A549 (cell line): ENCODE measurements at regions not wholly inside any gene's neighbourhood (a gene's known extent, or its start where the extent isn't known, plus 50 kb on each side); places are given as distances from the start of the nearest gene placed in this dataset.

Source experiments
- ATAC-seq, 2 experiments: fragments of 200-7000 bp in 1 of 2; fragments of >200 bp in 1 of 2; cut with Nextera tagmentation in 1 of 2; cut with Tn5 transposase in 1 of 2; 3 replicates each; pipeline versions ENCODE4 v1.8.0 to v1.9.1; 2018 to 2020; ENCODE audit warnings: mild to moderate bottlenecking in 1 of 2, moderate library complexity in 1 of 2
- CTCF ChIA-PET: fragments of 300-600 bp; sonication (Branson Sonifier 250); formaldehyde crosslinking; extraction: SDS; loops from one replicate; lab custom pipeline; 2021; ENCODE audit warnings: antibody characterized with exemption, inconsistent platforms; lab: Yijun Ruan, JAX
- POLR2A ChIA-PET: fragments of 350-600 bp; formaldehyde crosslinking; extraction: SDS; loops from one replicate; lab custom pipeline; 2021; ENCODE audit warnings: antibody characterized with exemption, inconsistent platforms; lab: Yijun Ruan, JAX
- DNase-seq, 2 experiments: peaks; one replicate each; pipeline versions ENCODE4 v3.0.0 to v3.0.0-alpha.2; 2011 to 2016; ENCODE audit warnings: low read depth in 1 of 2, low spot score in 1 of 2
- FAIRE-seq: peaks from 2 replicates; lab custom pipeline; 2011; peaks lifted over from hg19 to GRCh38; lab: Jason Lieb, UNC
- H3K27ac ChIP-seq, 2 experiments: fragments of >200 bp; sonication (Bioruptor Twin); formaldehyde crosslinking; 3 replicates each; pipeline ENCODE4 v1.5.1; 2016 to 2017
- H3K4me1 ChIP-seq: fragments of >200 bp; sonication (Bioruptor Twin); formaldehyde crosslinking; 3 replicates; pipeline ENCODE4 v1.6.1; 2016
- H3K4me2 ChIP-seq: fragments of >200 bp; sonication (Bioruptor Twin); formaldehyde crosslinking; 3 replicates; pipeline ENCODE4 v1.6.1; 2016
- H3K4me3 ChIP-seq: fragments of >200 bp; sonication (Bioruptor Twin); formaldehyde crosslinking; 3 replicates; pipeline ENCODE4 v1.5.1; 2016
- H3K9me3 ChIP-seq: fragments of >200 bp; sonication (Bioruptor Twin); formaldehyde crosslinking; 3 replicates; pipeline ENCODE4 v1.6.1; 2016
- CBX2 ChIP-seq: fragments of 200-600 bp; sonication (generic); IDR thresholded peaks from 2 replicates; pipeline ENCODE4 v1.6.1; 2016; ENCODE audit warnings: low read depth, mild to moderate bottlenecking, borderline replicate concordance
- CBX8 ChIP-seq: fragments of 200-600 bp; sonication (generic); IDR thresholded peaks from 2 replicates; pipeline ENCODE4 v1.6.1; 2016
- CEBPB ChIP-seq, 2 experiments: fragments of >200 bp in 1 of 2; sonication (Bioruptor Twin) in 1 of 2; formaldehyde crosslinking in 1 of 2; IDR thresholded peaks; 2 replicates each; pipeline ENCODE4 v1.6.1; 2012 to 2016
- CHD2 ChIP-seq: fragments of 150-350 bp; IDR thresholded peaks from 2 replicates; pipeline ENCODE4 v1.6.1; 2014; ENCODE audit warnings: low read length; ENCODE audit not compliant: partially characterized antibody
- CHD4 ChIP-seq: fragments of 200-600 bp; sonication (generic); IDR thresholded peaks from 2 replicates; pipeline ENCODE4 v1.6.1; 2016; ENCODE audit warnings: antibody characterized with exemption, mild to moderate bottlenecking, borderline replicate concordance
- EHF ChIP-seq: fragments of 250-450 bp; sonication (Bioruptor Pico); IDR thresholded peaks from 2 replicates; pipeline ENCODE4 v1.5.0; 2020; ENCODE audit warnings: mild to moderate bottlenecking
- EP300 ChIP-seq, 2 experiments: fragments of >200 bp; sonication (Bioruptor Twin); formaldehyde crosslinking; IDR thresholded peaks; 2 replicates in 1 of 2; 3 replicates in 1 of 2; pipeline ENCODE4 v1.6.1; 2016 to 2017
- FOSB ChIP-seq: fragments of 250-450 bp; sonication (Bioruptor Pico); IDR thresholded peaks from 2 replicates; pipeline ENCODE4 v1.5.0; 2020; ENCODE audit warnings: mild to moderate bottlenecking, moderate library complexity
- HOXB5 ChIP-seq: fragments of 250-450 bp; sonication (Bioruptor Pico); IDR thresholded peaks from 2 replicates; pipeline ENCODE4 v1.5.0; 2020; ENCODE audit warnings: mild to moderate bottlenecking, moderate library complexity
- JUN ChIP-seq, 2 experiments: fragments of >200 bp; sonication (Bioruptor Twin); formaldehyde crosslinking; IDR thresholded peaks; 2 replicates in 1 of 2; 3 replicates in 1 of 2; pipeline ENCODE4 v1.6.1; 2016 to 2017
- JUNB ChIP-seq: fragments of >200 bp; sonication (Bioruptor Twin); formaldehyde crosslinking; IDR thresholded peaks from 2 replicates; pipeline ENCODE4 v1.6.1; 2016
- KDM1A ChIP-seq: fragments of 200-600 bp; sonication (generic); IDR thresholded peaks from 2 replicates; pipeline ENCODE4 v1.6.1; 2016; ENCODE audit warnings: low read depth, mild to moderate bottlenecking
- KDM5A ChIP-seq: fragments of 200-600 bp; sonication (generic); IDR thresholded peaks from 2 replicates; pipeline ENCODE4 v1.6.1; 2016; ENCODE audit warnings: antibody characterized with exemption, mild to moderate bottlenecking
- MAZ ChIP-seq: fragments of 150-350 bp; IDR thresholded peaks from 2 replicates; pipeline ENCODE4 v1.6.1; 2014; ENCODE audit warnings: antibody characterized with exemption, low read depth, low read length, borderline replicate concordance
- NR3C1 ChIP-seq: fragments of >200 bp; sonication (Bioruptor Twin); formaldehyde crosslinking; IDR thresholded peaks from 3 replicates; pipeline ENCODE4 v1.6.1; 2017
- PHF8 ChIP-seq: fragments of 200-600 bp; sonication (generic); IDR thresholded peaks from 2 replicates; pipeline ENCODE4 v1.6.1; 2016; ENCODE audit warnings: low read depth, mild to moderate bottlenecking, antibody characterized with exemption, moderate library complexity, borderline replicate concordance
- RARB ChIP-seq: fragments of 250-450 bp; sonication (Bioruptor Pico); IDR thresholded peaks from 2 replicates; pipeline ENCODE4 v1.8.0; 2021; ENCODE audit warnings: mild to moderate bottlenecking, moderate library complexity
- RCOR1 ChIP-seq: fragments of 150-350 bp; IDR thresholded peaks from 2 replicates; pipeline ENCODE4 v1.6.1; 2014; ENCODE audit warnings: antibody characterized with exemption, low read length, low read depth
- RNF2 ChIP-seq: fragments of 200-600 bp; sonication (generic); IDR thresholded peaks from 2 replicates; pipeline ENCODE4 v1.6.1; 2016; ENCODE audit warnings: low read depth, mild to moderate bottlenecking, antibody characterized with exemption, moderate library complexity, borderline replicate concordance
- ZC3H11A ChIP-seq: fragments of 450-650 bp; IDR thresholded peaks from 2 replicates; pipeline ENCODE4 v1.6.1; 2014; ENCODE audit warnings: antibody characterized with exemption, mild to moderate bottlenecking
- ZFP36 ChIP-seq: fragments of 450-650 bp; IDR thresholded peaks from 2 replicates; pipeline ENCODE4 v1.6.1; 2014; ENCODE audit warnings: borderline replicate concordance; ENCODE audit not compliant: partially characterized antibody
- WGBS: methylation state at CpG from one replicate; pipeline ENCODE4 v1.1.6; 2017; ENCODE audit errors: missing lambda C conversion rate; 5-methylcytosine and 5-hydroxymethylcytosine counted together
- TF ChIP-seq, protein P1 (sequence below): IDR thresholded peaks from 2 replicates; pipeline ENCODE4 v1.6.1; 2012
- TF ChIP-seq, protein P2 (sequence below): fragments of 450-650 bp; IDR thresholded peaks from 2 replicates; pipeline ENCODE4 v1.6.1; 2014; ENCODE audit warnings: antibody characterized with exemption
- TF ChIP-seq, protein P3 (sequence below): IDR thresholded peaks from 2 replicates; pipeline ENCODE4 v1.6.1; 2012
- TF ChIP-seq, protein P4 (sequence below): fragments of 200-600 bp; sonication (generic); IDR thresholded peaks from 2 replicates; pipeline ENCODE4 v1.6.1; 2016; ENCODE audit warnings: antibody characterized with exemption, mild to moderate bottlenecking, moderate library complexity
- TF ChIP-seq, protein P5 (sequence below): fragments of >200 bp; sonication (Bioruptor Twin); formaldehyde crosslinking; IDR thresholded peaks from 2 replicates; pipeline ENCODE4 v1.6.1; 2016
- TF ChIP-seq, protein P6 (sequence below): IDR thresholded peaks from 2 replicates; pipeline ENCODE4 v1.6.1; 2012; ENCODE audit warnings: low read depth, borderline replicate concordance

DNA sequence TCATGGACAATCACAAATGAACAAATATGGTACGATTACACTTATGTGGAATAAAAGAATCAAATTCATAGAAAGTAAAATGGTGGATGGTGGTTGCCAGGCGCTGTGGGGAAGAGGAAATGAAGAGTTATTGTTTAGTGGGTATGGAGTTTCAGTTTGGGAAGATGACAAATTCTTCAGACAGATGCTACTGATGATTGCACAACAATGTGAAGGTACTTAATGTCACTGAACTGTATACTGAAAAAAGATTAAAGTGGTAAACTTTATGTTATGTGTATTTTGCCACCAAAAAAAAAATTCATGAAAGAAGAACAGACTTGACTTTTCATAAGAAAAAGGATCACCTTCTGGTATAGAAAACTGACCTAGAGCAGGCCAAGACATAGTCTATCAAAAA is 745.6 kb upstream of the CXADR start:
- Histone ChIP-seq H3K4me2 (no peak overlapping the region), H3K4me3 (no peak overlapping the region), H3K9me3 (no peaks in the 10 kb centered on the region), H3K27ac (no peak overlapping the region), H3K4me1 (no peaks in the 10 kb centered on the region)
- DNase-seq: no peak
- FAIRE-seq: no peak
- ChIA-PET CTCF (no interaction called here), POLR2A (no interaction called here)
- no peak for ATAC-seq
- TF ChIP-seq PHF8 (no peak), RCOR1 (no peak), CHD2 (no peak), CEBPB (IDR thresholded peaks at IDR 0.05) (no peak), RNF2 (no peak), EP300 (IDR thresholded peaks at IDR 0.05) (no peak), MAZ (no peak), RARB (CRISPR knock-in tag) (no peak), JUN (IDR thresholded peaks at IDR 0.05) (no peak), CBX8 (no peak), CHD4 (no peak)
- TF ChIP-seq, protein P1, sequence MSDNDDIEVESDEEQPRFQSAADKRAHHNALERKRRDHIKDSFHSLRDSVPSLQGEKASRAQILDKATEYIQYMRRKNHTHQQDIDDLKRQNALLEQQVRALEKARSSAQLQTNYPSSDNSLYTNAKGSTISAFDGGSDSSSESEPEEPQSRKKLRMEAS: no peak
- TF ChIP-seq, protein P2, sequence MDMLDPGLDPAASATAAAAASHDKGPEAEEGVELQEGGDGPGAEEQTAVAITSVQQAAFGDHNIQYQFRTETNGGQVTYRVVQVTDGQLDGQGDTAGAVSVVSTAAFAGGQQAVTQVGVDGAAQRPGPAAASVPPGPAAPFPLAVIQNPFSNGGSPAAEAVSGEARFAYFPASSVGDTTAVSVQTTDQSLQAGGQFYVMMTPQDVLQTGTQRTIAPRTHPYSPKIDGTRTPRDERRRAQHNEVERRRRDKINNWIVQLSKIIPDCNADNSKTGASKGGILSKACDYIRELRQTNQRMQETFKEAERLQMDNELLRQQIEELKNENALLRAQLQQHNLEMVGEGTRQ: no peak
- TF ChIP-seq, protein P3, sequence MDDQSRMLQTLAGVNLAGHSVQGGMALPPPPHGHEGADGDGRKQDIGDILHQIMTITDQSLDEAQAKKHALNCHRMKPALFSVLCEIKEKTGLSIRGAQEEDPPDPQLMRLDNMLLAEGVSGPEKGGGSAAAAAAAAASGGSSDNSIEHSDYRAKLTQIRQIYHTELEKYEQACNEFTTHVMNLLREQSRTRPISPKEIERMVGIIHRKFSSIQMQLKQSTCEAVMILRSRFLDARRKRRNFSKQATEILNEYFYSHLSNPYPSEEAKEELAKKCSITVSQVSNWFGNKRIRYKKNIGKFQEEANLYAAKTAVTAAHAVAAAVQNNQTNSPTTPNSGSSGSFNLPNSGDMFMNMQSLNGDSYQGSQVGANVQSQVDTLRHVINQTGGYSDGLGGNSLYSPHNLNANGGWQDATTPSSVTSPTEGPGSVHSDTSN: no peak
- TF ChIP-seq, all 56 proteins: peak for 0
- 52% methylated on average over 2 of the region's 2 CpGs for WGBS

DNA sequence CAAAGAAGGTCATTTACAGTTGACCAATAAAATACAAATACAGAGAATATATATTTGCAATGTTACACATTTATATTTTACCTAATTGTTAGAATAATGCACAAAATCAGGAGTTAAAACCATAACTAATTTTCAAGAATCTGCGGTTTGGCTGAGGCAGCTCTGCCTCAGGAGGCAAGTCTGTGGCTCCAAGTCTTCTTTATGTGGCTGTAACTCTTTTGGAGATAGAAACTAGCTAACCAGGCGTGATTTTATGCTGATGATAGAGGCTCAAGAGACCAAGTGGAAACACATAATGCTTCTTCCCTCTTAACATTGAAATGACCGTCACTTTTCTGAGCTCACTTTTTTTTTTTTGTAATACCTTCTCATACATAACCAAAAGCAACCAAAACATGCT is 744.7 kb upstream of the CXADR start:
- no peak for TF ChIP-seq KDM1A
- no peak for TF ChIP-seq JUNB
- TF ChIP-seq FOSB (CRISPR knock-in tag): no peak
- TF ChIP-seq, protein P4, sequence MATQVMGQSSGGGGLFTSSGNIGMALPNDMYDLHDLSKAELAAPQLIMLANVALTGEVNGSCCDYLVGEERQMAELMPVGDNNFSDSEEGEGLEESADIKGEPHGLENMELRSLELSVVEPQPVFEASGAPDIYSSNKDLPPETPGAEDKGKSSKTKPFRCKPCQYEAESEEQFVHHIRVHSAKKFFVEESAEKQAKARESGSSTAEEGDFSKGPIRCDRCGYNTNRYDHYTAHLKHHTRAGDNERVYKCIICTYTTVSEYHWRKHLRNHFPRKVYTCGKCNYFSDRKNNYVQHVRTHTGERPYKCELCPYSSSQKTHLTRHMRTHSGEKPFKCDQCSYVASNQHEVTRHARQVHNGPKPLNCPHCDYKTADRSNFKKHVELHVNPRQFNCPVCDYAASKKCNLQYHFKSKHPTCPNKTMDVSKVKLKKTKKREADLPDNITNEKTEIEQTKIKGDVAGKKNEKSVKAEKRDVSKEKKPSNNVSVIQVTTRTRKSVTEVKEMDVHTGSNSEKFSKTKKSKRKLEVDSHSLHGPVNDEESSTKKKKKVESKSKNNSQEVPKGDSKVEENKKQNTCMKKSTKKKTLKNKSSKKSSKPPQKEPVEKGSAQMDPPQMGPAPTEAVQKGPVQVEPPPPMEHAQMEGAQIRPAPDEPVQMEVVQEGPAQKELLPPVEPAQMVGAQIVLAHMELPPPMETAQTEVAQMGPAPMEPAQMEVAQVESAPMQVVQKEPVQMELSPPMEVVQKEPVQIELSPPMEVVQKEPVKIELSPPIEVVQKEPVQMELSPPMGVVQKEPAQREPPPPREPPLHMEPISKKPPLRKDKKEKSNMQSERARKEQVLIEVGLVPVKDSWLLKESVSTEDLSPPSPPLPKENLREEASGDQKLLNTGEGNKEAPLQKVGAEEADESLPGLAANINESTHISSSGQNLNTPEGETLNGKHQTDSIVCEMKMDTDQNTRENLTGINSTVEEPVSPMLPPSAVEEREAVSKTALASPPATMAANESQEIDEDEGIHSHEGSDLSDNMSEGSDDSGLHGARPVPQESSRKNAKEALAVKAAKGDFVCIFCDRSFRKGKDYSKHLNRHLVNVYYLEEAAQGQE: no peak
- no peak for TF ChIP-seq EP300 (IDR thresholded peaks at IDR 0.05)
- no peak for TF ChIP-seq HOXB5 (CRISPR knock-in tag)
- no peak for TF ChIP-seq CHD2
- TF ChIP-seq CBX8: no peak
- no peak for TF ChIP-seq NR3C1
- TF ChIP-seq RARB (CRISPR knock-in tag): no peak
- TF ChIP-seq, protein P1: no peak
- TF ChIP-seq CBX2: no peak
- no peak for TF ChIP-seq RCOR1
- TF ChIP-seq ZFP36: no peak
- TF ChIP-seq KDM5A: no peak
- TF ChIP-seq, protein P5, sequence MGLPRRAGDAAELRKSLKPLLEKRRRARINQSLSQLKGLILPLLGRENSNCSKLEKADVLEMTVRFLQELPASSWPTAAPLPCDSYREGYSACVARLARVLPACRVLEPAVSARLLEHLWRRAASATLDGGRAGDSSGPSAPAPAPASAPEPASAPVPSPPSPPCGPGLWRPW: no peak
- no peak for TF ChIP-seq EHF (CRISPR knock-in tag)
- TF ChIP-seq, protein P6, sequence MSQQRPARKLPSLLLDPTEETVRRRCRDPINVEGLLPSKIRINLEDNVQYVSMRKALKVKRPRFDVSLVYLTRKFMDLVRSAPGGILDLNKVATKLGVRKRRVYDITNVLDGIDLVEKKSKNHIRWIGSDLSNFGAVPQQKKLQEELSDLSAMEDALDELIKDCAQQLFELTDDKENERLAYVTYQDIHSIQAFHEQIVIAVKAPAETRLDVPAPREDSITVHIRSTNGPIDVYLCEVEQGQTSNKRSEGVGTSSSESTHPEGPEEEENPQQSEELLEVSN: no peak
- no peak for TF ChIP-seq ZC3H11A
- 60% methylated on average over 3 of the region's 3 CpGs for WGBS
- ChIA-PET POLR2A (no interaction called here), CTCF (no interaction called here)
- Histone ChIP-seq H3K4me3 (no peak overlapping the region), H3K9me3 (no peaks in the 10 kb centered on the region), H3K27ac (no peak overlapping the region), H3K4me1 (no peaks in the 10 kb centered on the region), H3K4me2 (no peak overlapping the region)
- DNase-seq (no peak), ATAC-seq (no peak), FAIRE-seq (no peak)
